ENCODE measurements at regions not wholly inside any gene's neighbourhood (a gene's known extent, or its start where the extent isn't known, plus 50 kb on each side); places are given as distances from the start of the nearest gene placed in this dataset.

DNA sequence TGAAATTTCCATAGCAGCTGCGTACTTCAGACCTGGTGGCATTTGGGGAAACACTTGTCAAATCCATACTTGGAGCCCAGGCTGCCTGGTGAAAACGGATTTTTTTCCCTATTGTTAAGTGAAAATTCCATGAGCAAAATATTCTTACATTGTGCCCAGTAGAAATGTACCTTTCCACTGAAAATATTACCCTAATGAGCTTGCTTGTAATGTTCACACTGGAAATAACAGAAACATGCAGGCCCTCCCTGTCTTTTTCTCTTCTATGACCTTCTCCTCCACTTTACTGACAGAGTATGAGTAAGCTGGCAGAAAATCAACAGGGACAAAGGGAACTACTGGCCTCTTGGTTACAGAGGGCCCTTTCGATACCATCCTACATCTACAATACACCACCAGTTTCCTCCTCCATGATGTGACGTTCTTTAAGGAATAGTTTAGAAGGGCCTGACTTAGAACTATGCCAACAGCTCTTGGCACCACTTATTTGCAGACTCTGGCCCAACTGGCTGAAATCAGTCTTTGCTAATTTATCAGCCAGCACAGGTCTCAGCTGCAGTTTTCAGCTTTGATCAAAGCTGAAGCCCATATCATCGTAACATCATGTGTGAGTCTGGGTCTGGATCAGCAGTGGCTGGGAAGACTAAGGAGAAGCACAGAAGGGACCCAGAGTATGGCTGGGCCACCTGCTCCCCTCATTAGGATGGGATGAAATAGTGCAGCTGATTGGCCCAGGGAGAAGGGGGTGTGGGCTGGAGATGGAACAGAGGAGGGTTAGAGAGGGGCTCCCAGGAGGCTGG is 272.2 kb upstream of the ID2 start:
- intact Hi-C loops (cut with micrococcal nuclease) = no loop called here
- Mint-ChIP-seq H3K9me3 (no peaks in the 10 kb centered on the region), H3K27me3 (peaks cover 12% of the 10 kb centered on the region), H3K36me3 (ENCODE audit: low read depth) (no peaks in the 10 kb centered on the region), H3K27ac (peak overlapping the region; percentile 33), H3K4me1 (peaks cover 11% of the 10 kb centered on the region), H3K4me3 (no peak overlapping the region)
- ATAC-seq (ENCODE audit: low read depth) (no peak), DNase-seq (no peak)
- ChIA-PET POLR2A (no interaction called here), CTCF (no interaction called here)
- TF ChIP-seq, protein P1, sequence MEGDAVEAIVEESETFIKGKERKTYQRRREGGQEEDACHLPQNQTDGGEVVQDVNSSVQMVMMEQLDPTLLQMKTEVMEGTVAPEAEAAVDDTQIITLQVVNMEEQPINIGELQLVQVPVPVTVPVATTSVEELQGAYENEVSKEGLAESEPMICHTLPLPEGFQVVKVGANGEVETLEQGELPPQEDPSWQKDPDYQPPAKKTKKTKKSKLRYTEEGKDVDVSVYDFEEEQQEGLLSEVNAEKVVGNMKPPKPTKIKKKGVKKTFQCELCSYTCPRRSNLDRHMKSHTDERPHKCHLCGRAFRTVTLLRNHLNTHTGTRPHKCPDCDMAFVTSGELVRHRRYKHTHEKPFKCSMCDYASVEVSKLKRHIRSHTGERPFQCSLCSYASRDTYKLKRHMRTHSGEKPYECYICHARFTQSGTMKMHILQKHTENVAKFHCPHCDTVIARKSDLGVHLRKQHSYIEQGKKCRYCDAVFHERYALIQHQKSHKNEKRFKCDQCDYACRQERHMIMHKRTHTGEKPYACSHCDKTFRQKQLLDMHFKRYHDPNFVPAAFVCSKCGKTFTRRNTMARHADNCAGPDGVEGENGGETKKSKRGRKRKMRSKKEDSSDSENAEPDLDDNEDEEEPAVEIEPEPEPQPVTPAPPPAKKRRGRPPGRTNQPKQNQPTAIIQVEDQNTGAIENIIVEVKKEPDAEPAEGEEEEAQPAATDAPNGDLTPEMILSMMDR (IDR thresholded peaks at IDR 0.05) = no peak

DNA sequence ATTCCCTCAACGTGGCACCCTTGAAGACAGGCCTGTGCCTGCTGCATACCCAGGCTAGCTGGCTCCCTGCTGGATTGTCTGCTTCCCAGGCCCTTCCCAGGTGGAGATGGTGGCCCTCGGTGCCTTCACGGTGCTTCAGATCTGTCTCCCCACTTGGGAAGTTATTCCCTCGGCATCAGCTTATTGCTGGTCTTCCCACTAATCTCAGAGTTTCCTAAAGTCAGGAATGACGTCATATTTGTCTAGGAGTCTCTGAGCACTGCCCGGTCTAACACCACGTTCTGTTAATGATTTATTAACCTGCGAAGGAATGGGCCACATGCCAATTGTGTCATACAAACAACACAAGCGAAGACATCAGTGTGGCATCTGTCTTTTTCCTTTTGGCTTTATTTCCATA is 269.8 kb upstream of the ID2 start:
- ChIA-PET CTCF (no interaction called here), POLR2A (no interaction called here)
- TF ChIP-seq, protein P1 (IDR thresholded peaks at IDR 0.05) = no peak
- ATAC-seq (ENCODE audit: low read depth) = no peak
- H3K27ac Mint-ChIP-seq = no peak overlapping the region
- intact Hi-C loops (cut with micrococcal nuclease) = no loop called here
- H3K4me3 Mint-ChIP-seq = no peak overlapping the region
- H3K9me3 Mint-ChIP-seq = no peaks in the 10 kb centered on the region
- DNase-seq = no peak
- H3K27me3 Mint-ChIP-seq = peaks cover 14% of the 10 kb centered on the region
- H3K4me1 Mint-ChIP-seq = peaks cover 11% of the 10 kb centered on the region
- no peaks in the 10 kb centered on the region for H3K36me3 Mint-ChIP-seq (ENCODE audit: low read depth)

DNA sequence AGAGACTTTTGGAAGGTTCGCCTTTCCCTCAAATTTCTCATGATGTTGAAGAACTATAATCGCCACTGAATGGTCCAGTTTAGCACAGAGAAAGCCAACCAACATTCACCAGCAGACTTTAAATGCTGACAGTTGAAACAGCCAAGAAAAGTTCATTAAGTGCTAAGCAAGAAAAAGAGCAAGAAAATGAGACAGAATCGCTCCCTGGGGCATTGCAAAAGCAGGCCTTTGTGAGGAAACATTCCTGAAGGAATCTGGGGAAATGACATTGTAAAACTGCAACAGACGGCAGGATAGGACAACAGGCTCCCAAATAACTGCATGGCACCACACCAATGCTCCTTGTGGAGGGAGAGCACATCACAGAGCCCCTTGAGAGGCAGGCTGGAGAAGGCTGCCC is 269.3 kb upstream of the ID2 start:
- intact Hi-C loops (cut with micrococcal nuclease) = no loop called here
- Mint-ChIP-seq H3K27ac (no peak overlapping the region), H3K4me3 (no peak overlapping the region), H3K4me1 (peaks cover 11% of the 10 kb centered on the region), H3K36me3 (ENCODE audit: low read depth) (no peaks in the 10 kb centered on the region), H3K9me3 (no peaks in the 10 kb centered on the region), H3K27me3 (peaks cover 15% of the 10 kb centered on the region)
- ATAC-seq (ENCODE audit: low read depth) (no peak), DNase-seq (no peak)
- TF ChIP-seq, protein P1 (IDR thresholded peaks at IDR 0.05) = no peak
- ChIA-PET POLR2A (no interaction called here), CTCF (no interaction called here)

DNA sequence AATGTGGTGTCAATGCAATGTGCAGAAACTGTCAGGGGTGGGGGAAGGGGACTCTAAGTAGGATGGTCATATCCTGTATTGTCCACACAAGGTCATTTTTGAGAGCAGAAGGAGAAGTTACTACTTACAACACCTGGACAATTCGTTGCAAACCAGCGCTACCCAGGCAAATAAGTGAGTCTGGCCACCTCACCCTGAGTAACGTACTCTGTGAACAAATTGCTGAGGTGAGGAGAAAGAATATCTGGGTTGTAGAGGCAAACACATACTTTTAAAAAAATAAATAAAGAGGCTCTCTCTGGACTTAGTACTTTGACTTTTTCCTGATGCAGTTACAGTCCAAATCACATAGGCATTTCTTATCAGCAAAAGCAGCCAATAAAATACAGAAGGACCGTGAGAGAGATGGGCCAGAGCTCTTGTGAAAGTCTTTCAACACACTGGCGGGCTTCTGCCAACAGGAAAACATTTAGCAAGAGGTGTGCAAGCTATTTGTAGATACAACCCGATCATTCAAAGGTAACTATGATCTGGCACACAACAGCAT is 268.2 kb upstream of the ID2 start:
- H3K9me3 Mint-ChIP-seq = no peaks in the 10 kb centered on the region
- DNase-seq (no peak), ATAC-seq (ENCODE audit: low read depth) (no peak)
- intact Hi-C loops (cut with micrococcal nuclease) = no loop called here
- no peak overlapping the region for H3K4me3 Mint-ChIP-seq
- ChIA-PET POLR2A (no interaction called here), CTCF (no interaction called here)
- peaks cover 19% of the 10 kb centered on the region for H3K27me3 Mint-ChIP-seq
- TF ChIP-seq, protein P1 (IDR thresholded peaks at IDR 0.05) = no peak
- no peak overlapping the region for H3K27ac Mint-ChIP-seq
- H3K36me3 Mint-ChIP-seq (ENCODE audit: low read depth) = no peaks in the 10 kb centered on the region
- peaks cover 8% of the 10 kb centered on the region for H3K4me1 Mint-ChIP-seq

DNA sequence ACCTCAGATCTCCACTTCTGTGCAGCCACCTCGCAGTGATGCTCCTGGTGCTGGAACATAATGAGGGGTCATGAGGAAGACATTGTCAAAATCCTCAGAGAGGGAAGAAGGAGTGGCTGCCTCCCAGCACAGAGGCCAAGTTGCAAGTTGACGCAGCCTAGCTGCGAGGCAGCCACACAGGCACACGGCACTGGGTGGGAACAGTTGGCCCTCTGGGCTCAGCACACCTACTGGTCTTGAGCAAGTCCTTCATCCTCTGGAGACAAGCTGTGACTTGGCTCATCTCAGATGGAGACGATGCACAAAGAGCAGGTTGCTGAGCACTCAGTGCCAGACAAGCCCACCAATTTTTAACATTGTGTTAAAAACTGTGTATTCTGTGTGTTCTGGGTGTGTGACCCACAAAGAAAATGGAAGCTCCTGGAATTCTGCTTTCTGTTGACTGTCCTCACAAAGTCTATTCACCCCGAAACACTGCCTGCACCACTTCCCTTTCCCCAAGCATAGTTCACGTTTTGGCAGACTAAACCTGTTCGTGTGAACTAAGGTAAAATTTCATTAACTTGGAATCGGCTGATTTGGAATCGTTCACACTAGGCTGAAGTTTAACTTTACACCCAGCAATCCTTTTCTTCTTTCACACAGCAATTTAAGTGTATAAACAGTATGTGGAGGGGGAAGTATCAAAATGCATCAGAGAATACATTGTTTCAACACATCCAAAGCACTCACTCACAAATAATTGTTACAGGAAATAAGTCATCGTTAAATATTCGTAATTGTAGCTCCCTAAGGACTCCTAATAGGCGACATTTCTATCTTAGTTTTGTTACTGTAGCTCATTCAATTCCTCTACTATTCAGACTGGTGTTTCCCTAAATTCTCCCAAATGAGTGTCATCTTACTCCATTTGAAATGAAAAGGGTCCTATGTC is 266.6 kb upstream of the ID2 start:
- ChIA-PET POLR2A (no interaction called here), CTCF (no interaction called here)
- no peaks in the 10 kb centered on the region for H3K36me3 Mint-ChIP-seq (ENCODE audit: low read depth)
- TF ChIP-seq, protein P1 (IDR thresholded peaks at IDR 0.05) = no peak
- no peaks in the 10 kb centered on the region for H3K4me1 Mint-ChIP-seq
- DNase-seq = no peak
- H3K9me3 Mint-ChIP-seq = no peaks in the 10 kb centered on the region
- no peak overlapping the region for H3K27ac Mint-ChIP-seq
- peaks cover 27% of the 10 kb centered on the region for H3K27me3 Mint-ChIP-seq
- intact Hi-C loops (cut with micrococcal nuclease) = no loop called here
- no peak for ATAC-seq (ENCODE audit: low read depth)
- no peak overlapping the region for H3K4me3 Mint-ChIP-seq

Measured in activated B cell treated with CpG ODN at 0.5 μM for 24 hours (primary cell).